ENCODE measurements at regions not wholly inside any gene's neighbourhood (a gene's known extent, or its start where the extent isn't known, plus 50 kb on each side); places are given as distances from the start of the nearest gene placed in this dataset.

DNA sequence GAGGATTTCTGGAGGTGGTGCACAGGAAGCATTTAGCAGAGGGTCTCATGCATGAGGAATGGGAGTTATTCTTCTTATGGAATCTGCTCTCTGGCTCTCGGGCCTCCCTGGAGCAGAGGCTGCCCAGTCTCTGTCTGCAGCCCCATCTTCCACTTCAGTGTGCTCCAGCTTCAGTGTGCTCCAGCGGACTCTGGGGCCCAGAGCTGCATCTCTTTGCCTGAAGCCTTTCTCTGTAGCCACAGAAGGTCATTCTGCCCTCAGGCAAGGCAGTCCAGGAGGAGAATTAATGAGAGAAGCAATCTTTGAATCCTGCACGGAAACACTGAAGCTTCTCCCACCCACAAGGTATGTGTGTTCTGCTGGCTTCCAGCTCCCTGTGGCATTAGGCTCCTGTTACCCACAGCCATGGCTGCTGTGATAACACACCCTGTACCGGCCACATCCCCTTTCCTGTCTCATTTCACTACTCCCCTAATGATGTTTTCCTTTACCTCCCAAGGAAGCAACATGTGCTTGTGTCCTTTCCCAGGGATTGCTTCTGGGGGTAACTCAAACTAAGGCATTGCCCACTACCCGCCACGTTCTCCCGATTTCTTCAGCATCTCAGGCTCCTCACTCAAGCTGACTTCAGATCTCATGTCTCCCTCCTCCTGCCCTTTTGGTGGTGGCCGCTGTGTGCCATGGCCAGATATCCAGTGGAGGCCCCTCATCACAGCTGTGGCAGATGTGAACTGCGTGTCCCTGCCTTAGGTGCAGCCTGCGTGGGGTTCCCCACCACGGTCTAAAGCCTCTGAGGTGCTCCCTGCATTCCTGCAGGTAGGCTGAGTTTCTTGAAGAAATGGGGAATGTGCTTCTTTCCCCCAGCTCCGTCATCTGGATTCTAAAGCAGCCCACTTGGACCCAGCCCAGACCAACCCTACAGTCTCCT lies 181.2 kb upstream of the GALNT2 start:
- FAIRE-seq: no peak
- H3K23me2 ChIP-seq (ENCODE audit: low read depth, low read length): peaks cover 2% of the 10 kb centered on the region; the same call in 1 of the 2 replicates
- H2BK12ac ChIP-seq (ENCODE audit: low read depth, low read length): no peak overlapping the region
- H4K20me1 ChIP-seq (replicated peaks in 1 of 2; ENCODE audit: control insufficient read depth in 1 of 2, insufficient read depth in 2 of 2, low read length in 2 of 2): no peaks in the 10 kb centered on the region
- no peak overlapping the region for H3K14ac ChIP-seq (ENCODE audit: insufficient read length)
- no peak overlapping the region for H2BK120ac ChIP-seq (replicated peaks; ENCODE audit: low read depth, low read length)
- no peaks in the 10 kb centered on the region for H3K9me3 ChIP-seq (ENCODE audit: insufficient read depth in 2 of 2, low read depth in 1 of 2, low read length in 1 of 2)
- no peaks in the 10 kb centered on the region for H3K4me1 ChIP-seq (replicated peaks in 1 of 4; ENCODE audit: control insufficient read depth in 3 of 4, insufficient read depth in 4 of 4, low read length in 3 of 4)
- no peaks in the 10 kb centered on the region for H3K36me3 ChIP-seq (ENCODE audit: control insufficient read depth in 2 of 4, insufficient read depth in 4 of 4, low read length in 3 of 4)
- 91% methylated on average over 12 of the region's 12 CpGs; no CpG with 5 or more reads in 1 of the 2 experiments for WGBS, 2 experiments (ENCODE audit: extremely low coverage in 1 of 2, insufficient coverage in 1 of 2, insufficient read length in 1 of 2, insufficient replicate concordance in 2 of 2, low coverage in 1 of 2, low lambda C conversion rate in 2 of 2, missing lambda C conversion rate in 1 of 2)
- H2BK20ac ChIP-seq (ENCODE audit: low read length): no peak overlapping the region
- H3K4ac ChIP-seq (replicated peaks; ENCODE audit: insufficient read length, low read depth, low read length): no peak overlapping the region
- H3K27ac ChIP-seq (ENCODE audit: low read depth, low read length): no peak overlapping the region
- H3K79me1 ChIP-seq (ENCODE audit: low read depth, low read length): no peaks in the 10 kb centered on the region
- no peak overlapping the region for H4K91ac ChIP-seq (replicated peaks; ENCODE audit: insufficient read length, low read length)
- no peak overlapping the region for H4K5ac ChIP-seq (ENCODE audit: insufficient read length, low read depth, low read length)
- no peaks in the 10 kb centered on the region for H3K79me2 ChIP-seq (ENCODE audit: control insufficient read depth in 1 of 2, insufficient read depth in 2 of 2, low read length in 2 of 2)
- ChIA-PET POLR2A (ENCODE audit: partially characterized antibody) (interaction anchor here (0.5 kb wide), 1 partner anchor 349 kb away, joined by 3 read pairs; no protein-coding TSS in a partner anchor), CTCF (ENCODE audit: partially characterized antibody) (interaction anchor here (0.6 to 1.5 kb wide), 5 partner anchors 25 to 337 kb away, joined by 3 to 5 read pairs (median 3); no protein-coding TSS in a partner anchor)
- no peak overlapping the region for H2BK15ac ChIP-seq (ENCODE audit: low read length)
- DNase-seq (ENCODE audit: low read depth in 1 of 2, low spot score in 2 of 2): peak in 1 of 2 experiments; percentile 30
- no peak overlapping the region for H3K9ac ChIP-seq (replicated peaks in 1 of 4; ENCODE audit: extremely low read depth in 1 of 4, low read depth in 3 of 4, low read length in 3 of 4)
- H3K27me3 ChIP-seq (replicated peaks in 1 of 4; ENCODE audit: control insufficient read depth in 3 of 4, extremely low read depth in 1 of 4, insufficient read depth in 3 of 4, low read length in 3 of 4): no peaks in the 10 kb centered on the region
- H4K8ac ChIP-seq (ENCODE audit: extremely low read depth, insufficient read depth, low read length): no peak overlapping the region
- H3K4me3 ChIP-seq (ENCODE audit: extremely low read depth in 1 of 4, insufficient read depth in 2 of 4, low read depth in 3 of 4, low read length in 4 of 4): no peak overlapping the region
- H2AK5ac ChIP-seq (ENCODE audit: low read depth, low read length): no peak overlapping the region
- no peak overlapping the region for H3K18ac ChIP-seq (ENCODE audit: extremely low read depth, low read length)
- no peak overlapping the region for H3K23ac ChIP-seq (ENCODE audit: insufficient read length)
- H3K56ac ChIP-seq (replicated peaks; ENCODE audit: insufficient read length, low read depth, low read length): no peak overlapping the region
- no peak overlapping the region for H3K4me2 ChIP-seq (ENCODE audit: insufficient read depth in 1 of 2, low read depth in 2 of 2, low read length in 2 of 2)
- no peak overlapping the region for H2AFZ ChIP-seq (ENCODE audit: low read length)
- no peak overlapping the region for H2BK5ac ChIP-seq (ENCODE audit: low read depth, low read length)
- TF ChIP-seq RXRA (IDR thresholded peaks at IDR 0.05; ENCODE audit: insufficient read depth, low read depth, low read length) (no peak), SRF (IDR thresholded peaks at IDR 0.05; ENCODE audit: low read depth, low read length) (no peak), SIN3A (conservative IDR thresholded peaks at IDR 0.05 in 1 of 2, IDR thresholded peaks at IDR 0.05 in 1 of 2; ENCODE audit: low read depth in 1 of 2, low read length in 2 of 2) (no peak), BCL11A (IDR thresholded peaks at IDR 0.05; ENCODE audit: low read depth in 2 of 2, low read length in 2 of 2) (no peak), CREB1 (IDR thresholded peaks at IDR 0.05) (no peak), FOSL1 (IDR thresholded peaks at IDR 0.05; ENCODE audit: insufficient read depth, low read depth, low read length) (no peak), MAFK (IDR thresholded peaks at IDR 0.05; ENCODE audit: low read depth, low read length) (no peak), TBP (IDR thresholded peaks at IDR 0.05; ENCODE audit: low read depth, low read length) (no peak), EP300 (IDR thresholded peaks at IDR 0.05; ENCODE audit: borderline replicate concordance in 1 of 2, low read depth in 2 of 2, low read length in 2 of 2) (no peak), HDAC2 (IDR thresholded peaks at IDR 0.05; ENCODE audit: borderline replicate concordance in 1 of 2, low read depth in 2 of 2, low read length in 2 of 2) (no peak)
- TF ChIP-seq, protein P1, sequence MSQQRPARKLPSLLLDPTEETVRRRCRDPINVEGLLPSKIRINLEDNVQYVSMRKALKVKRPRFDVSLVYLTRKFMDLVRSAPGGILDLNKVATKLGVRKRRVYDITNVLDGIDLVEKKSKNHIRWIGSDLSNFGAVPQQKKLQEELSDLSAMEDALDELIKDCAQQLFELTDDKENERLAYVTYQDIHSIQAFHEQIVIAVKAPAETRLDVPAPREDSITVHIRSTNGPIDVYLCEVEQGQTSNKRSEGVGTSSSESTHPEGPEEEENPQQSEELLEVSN (IDR thresholded peaks at IDR 0.05): no peak
